ENCODE measurements at regions not wholly inside any gene's neighbourhood (a gene's known extent, or its start where the extent isn't known, plus 50 kb on each side); places are given as distances from the start of the nearest gene placed in this dataset.

- in situ Hi-C loops (cut with MboI; ENCODE audit: low sequenced_read_pairs) (no loop called here), intact Hi-C loops (cut with micrococcal nuclease) (no loop called here), dilution Hi-C loops (cut with HindIII; ENCODE audit: low sequenced_read_pairs, unreplicated experiment) (no loop called here)
- no peaks in the 10 kb centered on the region for H3K36me3 ChIP-seq (ENCODE audit: control insufficient read depth, insufficient read depth, low read length)
- TF ChIP-seq USF2 (IDR thresholded peaks at IDR 0.05; ENCODE audit: low read depth, low read length): no peak
- no peak for TF ChIP-seq MAFK (IDR thresholded peaks at IDR 0.05; ENCODE audit: low read depth, low read length)
- no peak for TF ChIP-seq FOS (IDR thresholded peaks at IDR 0.05; ENCODE audit: low read depth, low read length)
- TF ChIP-seq BHLHE40 (IDR thresholded peaks at IDR 0.05; ENCODE audit: low read depth, low read length): no peak
- TF ChIP-seq POLR2A (IDR thresholded peaks at IDR 0.05; ENCODE audit: low read depth, low read length): no peak
- TF ChIP-seq NFE2L2 (IDR thresholded peaks at IDR 0.05; ENCODE audit: low read depth, low read length): no peak
- TF ChIP-seq CHD1 (IDR thresholded peaks at IDR 0.05; ENCODE audit: low read depth, low read length): no peak
- no peak for TF ChIP-seq CTCF (conservative IDR thresholded peaks at IDR 0.05; ENCODE audit: low read depth, low read length)
- TF ChIP-seq SMC3 (IDR thresholded peaks at IDR 0.05; ENCODE audit: low read depth, low read length): no peak
- TF ChIP-seq RFX5 (IDR thresholded peaks at IDR 0.05; ENCODE audit: low read depth, low read length): no peak
- H3K4me1 ChIP-seq (ENCODE audit: control insufficient read depth, insufficient read depth, low read length): no peaks in the 10 kb centered on the region
- POLR2A ChIA-PET (ENCODE audit: unreplicated experiment): no interaction called here
- CTCF ChIA-PET: interaction anchor here (1.1 kb wide), 1 partner anchor 10 kb away, joined by 4 read pairs; no protein-coding TSS in a partner anchor
- no peak overlapping the region for H2BK120ac ChIP-seq (ENCODE audit: low read depth, low read length)
- H3K56ac ChIP-seq (ENCODE audit: extremely low read depth, insufficient read depth, low read length): no peak overlapping the region
- H3K27me3 ChIP-seq (ENCODE audit: control insufficient read depth, insufficient read depth, low read length): no peaks in the 10 kb centered on the region
- no peak overlapping the region for H4K8ac ChIP-seq (ENCODE audit: low read depth in 2 of 2, low read length in 2 of 2)
- H2BK15ac ChIP-seq (ENCODE audit: low read depth, low read length): no peak overlapping the region
- no peaks in the 10 kb centered on the region for H3K79me1 ChIP-seq (ENCODE audit: low read depth in 1 of 2, low read length in 2 of 2)
- no peak overlapping the region for H2AK9ac ChIP-seq (replicated peaks; ENCODE audit: low read depth, low read length, poor library complexity)
- H3K27ac ChIP-seq (ENCODE audit: insufficient read depth, low read length): no peak overlapping the region
- H2BK5ac ChIP-seq (ENCODE audit: low read depth, low read length, poor library complexity, severe bottlenecking): no peak overlapping the region
- H3K9me3 ChIP-seq (ENCODE audit: control insufficient read depth, insufficient read depth, low read length): peaks cover 7% of the 10 kb centered on the region
- no peak for ATAC-seq (ENCODE audit: low read depth)
- no peak overlapping the region for H2AK5ac ChIP-seq (ENCODE audit: low read depth, low read length)
- no CpG with 5 or more reads among the region's 3 CpGs for WGBS, 2 experiments (ENCODE audit: extremely low coverage in 2 of 2, insufficient read length in 1 of 2)
- no peaks in the 10 kb centered on the region for H4K20me1 ChIP-seq (ENCODE audit: insufficient read depth, low read length)
- H4K91ac ChIP-seq (ENCODE audit: insufficient read depth, low read depth, low read length): no peak overlapping the region
- H3K4me3 ChIP-seq (ENCODE audit: insufficient read depth, low read depth, low read length): no peak overlapping the region
- BruUV-seq (replicated peaks): no TSS peak
- DNase-seq: no peak
- H3K9me1 ChIP-seq (ENCODE audit: insufficient read depth, low read length): no peaks in the 10 kb centered on the region
- H3K9ac ChIP-seq (ENCODE audit: low read depth, low read length): no peak overlapping the region
- H2BK20ac ChIP-seq (ENCODE audit: low read depth, low read length): no peak overlapping the region
- no peak overlapping the region for H4K5ac ChIP-seq (ENCODE audit: low read depth, low read length)
- no peak overlapping the region for H3K23ac ChIP-seq (ENCODE audit: low read depth, low read length)
- no peak overlapping the region for H3K4me2 ChIP-seq (ENCODE audit: low read depth, low read length)
- no peak overlapping the region for H2AFZ ChIP-seq (replicated peaks; ENCODE audit: low read length, poor library complexity)
- H3K14ac ChIP-seq (replicated peaks; ENCODE audit: low read depth, low read length): no peak overlapping the region
- H3K18ac ChIP-seq (ENCODE audit: low read depth, low read length): no peak overlapping the region
- H3K4ac ChIP-seq (ENCODE audit: low read depth, low read length): no peak overlapping the region
Measured at GRCh38 chr22:49697047-49697446, 130.6 kb downstream of the BRD1 start.

Data from IMR-90 (cell line).